SU-DHL-6 (cell line): ENCODE measurements at regions not wholly inside any gene's neighbourhood (a gene's known extent, or its start where the extent isn't known, plus 50 kb on each side); places are given as distances from the start of the nearest gene placed in this dataset.
"Not testable (repeated sequence)": the region's sequence is repeated elsewhere in the genome, so short reads cannot be mapped to it uniquely, and the experiment has no call there.

ENCODE experiments used
- H2AFZ ChIP-seq: fragments of 200-600 bp; sonication (generic); 2 replicates; pipeline ENCODE4 v1.6.1; 2014; ENCODE audit warnings: low read depth, mild to moderate bottlenecking, moderate library complexity, mixed read lengths, antibody characterized with exemption, low read length; ENCODE audit not compliant: severe bottlenecking
- H3F3A ChIP-seq: fragments of 200-600 bp; shearing (Covaris generic); 2 replicates; pipeline ENCODE4 v1.6.0; 2016; ENCODE audit warnings: antibody characterized with exemption, mild to moderate bottlenecking; ENCODE audit not compliant: insufficient read depth
- H3K27ac ChIP-seq: fragments of 200-600 bp; sonication (generic); 2 replicates; pipeline ENCODE4 v1.5.1; 2016; ENCODE audit warnings: low read depth, mild to moderate bottlenecking, low read length, moderate library complexity, mixed read lengths
- H3K27me3 ChIP-seq: fragments of 200-600 bp; sonication (generic), shearing (Covaris generic); 2 replicates; pipeline ENCODE4 v1.6.0; 2014; ENCODE audit warnings: mild to moderate bottlenecking, low read length
- H3K36me3 ChIP-seq: fragments of 200-600 bp; sonication (generic); 2 replicates; pipeline ENCODE4 v1.6.1; 2014; ENCODE audit warnings: mild to moderate bottlenecking, low read length, mixed read lengths
- H3K4me2 ChIP-seq: fragments of 300-600, 200-600 bp; shearing (Covaris generic), sonication (generic); 2 replicates; pipeline ENCODE4 v1.6.0; 2014; ENCODE audit warnings: low read length, low read depth, mild to moderate bottlenecking; ENCODE audit not compliant: poor library complexity, severe bottlenecking
- H3K4me3 ChIP-seq: fragments of 200-600 bp; sonication (generic); 2 replicates; pipeline ENCODE4 v1.5.1; 2014; ENCODE audit warnings: antibody characterized with exemption, low read length, mild to moderate bottlenecking, mixed read lengths; ENCODE audit not compliant: insufficient read depth, poor library complexity, severe bottlenecking
- H3K79me2 ChIP-seq: fragments of 200-600 bp; sonication (generic); 2 replicates; pipeline ENCODE4 v1.6.1; 2014; ENCODE audit warnings: mild to moderate bottlenecking, low read length, moderate library complexity; ENCODE audit not compliant: insufficient read depth
- H3K9ac ChIP-seq: fragments of 200-600 bp; sonication (generic); 2 replicates; pipeline ENCODE4 v1.7.0; 2014; ENCODE audit warnings: mild to moderate bottlenecking, low read length
- H3K9me2 ChIP-seq: fragments of 200-600 bp; sonication (generic); replicated peaks from 2 replicates; pipeline ENCODE4 v1.6.1; 2014; ENCODE audit warnings: low read length; ENCODE audit not compliant: insufficient read depth
- H3K9me3 ChIP-seq: fragments of 200-600 bp; sonication (generic); 2 replicates; pipeline ENCODE4 v1.6.1; 2014; ENCODE audit warnings: low read length, mixed read lengths; ENCODE audit not compliant: insufficient read depth
- H4K20me1 ChIP-seq: fragments of 200-600 bp; sonication (generic); 2 replicates; pipeline ENCODE4 v1.6.1; 2014; ENCODE audit warnings: low read depth, mild to moderate bottlenecking, antibody characterized with exemption, low read length, moderate library complexity, mixed read lengths
- CTCF ChIP-seq: fragments of 200-600 bp; sonication (generic); IDR thresholded peaks from one replicate; pipeline ENCODE4 v1.5.1; 2017; ENCODE audit warnings: antibody characterized with exemption, mild to moderate bottlenecking, low read length, moderate library complexity; ENCODE audit not compliant: insufficient read depth, poor library complexity, severe bottlenecking
- EZH2phosphoT487 ChIP-seq: fragments of 200-600 bp; sonication (generic), shearing (Covaris generic); conservative IDR thresholded peaks from 2 replicates; pipeline ENCODE4 v1.6.1; 2018; ENCODE audit warnings: mild to moderate bottlenecking, antibody characterized with exemption, low read length, moderate library complexity, mixed read lengths

DNA sequence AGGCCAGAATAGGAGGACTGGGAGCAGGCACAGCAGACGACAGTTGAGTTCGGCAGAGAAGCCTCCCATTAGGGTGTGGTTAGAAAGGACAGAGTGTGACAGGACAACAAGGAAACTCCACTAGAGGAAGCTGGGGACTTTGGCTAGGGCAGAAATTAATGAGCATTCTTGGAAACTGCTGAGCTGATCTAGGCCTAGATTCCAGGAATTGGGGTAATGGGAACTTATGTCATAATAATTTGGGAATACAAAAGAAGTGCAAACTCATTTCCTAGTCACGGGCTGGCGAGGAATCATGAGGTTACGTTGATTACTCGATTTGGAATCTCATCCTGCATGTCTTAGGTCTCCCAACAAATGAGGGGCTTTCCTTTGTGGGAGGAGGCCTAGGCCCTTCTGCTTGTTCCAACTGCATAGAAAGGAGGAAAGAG, 144.6 kb upstream of the RPS23 start:
- Histone ChIP-seq H3K27ac (no peak overlapping the region), H3K36me3 (no peaks in the 10 kb centered on the region), H3K9me2 (no peaks in the 10 kb centered on the region), H4K20me1 (no peaks in the 10 kb centered on the region), H3K9me3 (no peaks in the 10 kb centered on the region), H2AFZ (no peak overlapping the region), H3K4me2 (no peak overlapping the region), H3K79me2 (no peaks in the 10 kb centered on the region), H3K27me3 (no peaks in the 10 kb centered on the region), H3K9ac (no peak overlapping the region), H3F3A (no peaks in the 10 kb centered on the region), H3K4me3 (no peak overlapping the region)
- no peak for TF ChIP-seq EZH2phosphoT487
- no peak for TF ChIP-seq CTCF

- no peaks in the 10 kb centered on the region for H3K36me3 ChIP-seq
- H3K27ac ChIP-seq: no peak overlapping the region
- H2AFZ ChIP-seq: no peak overlapping the region
- no peaks in the 10 kb centered on the region for H3K9me2 ChIP-seq
- H3F3A ChIP-seq: no peaks in the 10 kb centered on the region
- no peak overlapping the region for H3K9ac ChIP-seq
- H3K27me3 ChIP-seq: no peaks in the 10 kb centered on the region
- no peaks in the 10 kb centered on the region for H4K20me1 ChIP-seq
- H3K4me2 ChIP-seq: no peak overlapping the region
- H3K4me3 ChIP-seq: no peak overlapping the region
- no peaks in the 10 kb centered on the region for H3K9me3 ChIP-seq
- H3K79me2 ChIP-seq: no peaks in the 10 kb centered on the region
- TF ChIP-seq CTCF (no peak), EZH2phosphoT487 (no peak)
Measured at GRCh38 chr5:82422001-82422740, 144.0 kb upstream of the RPS23 start.

- H3K4me3 ChIP-seq: no peak overlapping the region
Measured at GRCh38 chr5:82421119-82421518, 143.0 kb upstream of the RPS23 start.

GRCh38 chr5:82420524-82420923, 142.4 kb upstream of the RPS23 start:
- not testable (repeated sequence) for H3K4me2 ChIP-seq, H4K20me1 ChIP-seq, H3K9me2 ChIP-seq, H3K79me2 ChIP-seq, H3K9me3 ChIP-seq, H3K36me3 ChIP-seq, H3K27me3 ChIP-seq, H2AFZ ChIP-seq, H3K9ac ChIP-seq, H3K27ac ChIP-seq, H3F3A ChIP-seq, H3K4me3 ChIP-seq

More at GRCh38 chr5:82421119-82421518, 143.0 kb upstream of the RPS23 start:
- no peaks in the 10 kb centered on the region for H3K36me3 ChIP-seq
- no peak overlapping the region for H2AFZ ChIP-seq
- no peaks in the 10 kb centered on the region for H3F3A ChIP-seq
- no peaks in the 10 kb centered on the region for H4K20me1 ChIP-seq
- H3K27ac ChIP-seq: no peak overlapping the region
- no peak for TF ChIP-seq EZH2phosphoT487
- TF ChIP-seq CTCF: no peak
- H3K9me3 ChIP-seq: no peaks in the 10 kb centered on the region
- no peaks in the 10 kb centered on the region for H3K79me2 ChIP-seq
- H3K9ac ChIP-seq: no peak overlapping the region
- H3K27me3 ChIP-seq: no peaks in the 10 kb centered on the region
- H3K4me2 ChIP-seq: no peak overlapping the region
- no peaks in the 10 kb centered on the region for H3K9me2 ChIP-seq
